DOHH2 (cell line): ENCODE measurements at regions not wholly inside any gene's neighbourhood (a gene's known extent, or its start where the extent isn't known, plus 50 kb on each side); places are given as distances from the start of the nearest gene placed in this dataset.

Experiments
- CTCF ChIP-seq: fragments of 200-600 bp; sonication (generic); IDR thresholded peaks from one replicate; pipeline ENCODE4 v1.5.1; 2014; ENCODE audit warnings: antibody characterized with exemption, mild to moderate bottlenecking, low read depth, low read length; ENCODE audit not compliant: poor library complexity, severe bottlenecking
- EZH2phosphoT487 ChIP-seq: fragments of 200-600 bp; sonication (generic); IDR thresholded peaks from 2 replicates; pipeline ENCODE4 v1.6.1; 2017; ENCODE audit warnings: borderline replicate concordance, mild to moderate bottlenecking, antibody characterized with exemption, low read length, moderate library complexity, mixed read lengths

- TF ChIP-seq CTCF (no peak), EZH2phosphoT487 (no peak)
Measured at GRCh38 chr9:90074316-90074962, 469.6 kb downstream of the GADD45G start.
